Glomerular visceral epithelial cell (primary cell): ENCODE measurements at regions not wholly inside any gene's neighbourhood (a gene's known extent, or its start where the extent isn't known, plus 50 kb on each side); places are given as distances from the start of the nearest gene placed in this dataset.
"Not testable (repeated sequence)": the region's sequence is repeated elsewhere in the genome, so short reads cannot be mapped to it uniquely, and the experiment has no call there.

Source experiments
- DNase-seq: peaks from one replicate; pipeline ENCODE4 v3.0.0-alpha.2; 2016; ENCODE audit errors: extremely low spot score

- DNase-seq = no peak
Observed at GRCh38 chr11:80958987-80959386, 1518.2 kb upstream of the TENM4 start.

GRCh38 chr11:80958361-80958760 lies 1517.5 kb upstream of the TENM4 start:
- no peak for DNase-seq

- no peak for DNase-seq
Observed at GRCh38 chr11:80955588-80955987, 1514.8 kb upstream of the TENM4 start.

- no peak for DNase-seq
Observed at GRCh38 chr11:80948781-80949180, 1508.0 kb upstream of the TENM4 start.

GRCh38 chr11:80944758-80945157 lies 1503.9 kb upstream of the TENM4 start:
- no peak for DNase-seq

- DNase-seq = no peak
Observed at GRCh38 chr11:80943226-80943625, 1502.4 kb upstream of the TENM4 start.

GRCh38 chr11:80937842-80938241 lies 1497.0 kb upstream of the TENM4 start:
- DNase-seq = no peak

- no peak for DNase-seq
Observed at GRCh38 chr11:80930038-80930437, 1489.2 kb upstream of the TENM4 start.

GRCh38 chr11:80929031-80929805 lies 1488.4 kb upstream of the TENM4 start:
- no peak for DNase-seq

GRCh38 chr11:80925321-80925720 lies 1484.5 kb upstream of the TENM4 start:
- no peak for DNase-seq

- DNase-seq = not testable (repeated sequence)
Observed at GRCh38 chr11:80921310-80921709, 1480.5 kb upstream of the TENM4 start.

GRCh38 chr11:80916173-80916798 lies 1475.5 kb upstream of the TENM4 start:
- no peak for DNase-seq

- no peak for DNase-seq
Observed at GRCh38 chr11:80914311-80914710, 1473.5 kb upstream of the TENM4 start.

- no peak for DNase-seq
Observed at GRCh38 chr11:80911666-80912065, 1470.8 kb upstream of the TENM4 start.

- DNase-seq = no peak
Observed at GRCh38 chr11:80900265-80900664, 1459.4 kb upstream of the TENM4 start.

- no peak for DNase-seq
Observed at GRCh38 chr11:80899381-80899780, 1458.6 kb upstream of the TENM4 start.

- no peak for DNase-seq
Observed at GRCh38 chr11:80898910-80899309, 1458.1 kb upstream of the TENM4 start.

GRCh38 chr11:80886684-80887083 lies 1445.9 kb upstream of the TENM4 start:
- no peak for DNase-seq

- no peak for DNase-seq
Observed at GRCh38 chr11:80873310-80873999, 1432.6 kb upstream of the TENM4 start.

- no peak for DNase-seq
Observed at GRCh38 chr11:80872116-80872728, 1431.4 kb upstream of the TENM4 start.

GRCh38 chr11:80868831-80869230 lies 1428.0 kb upstream of the TENM4 start:
- no peak for DNase-seq

- DNase-seq = no peak
Observed at GRCh38 chr11:80862011-80862410, 1421.2 kb upstream of the TENM4 start.
